ENCODE measurements at regions not wholly inside any gene's neighbourhood (a gene's known extent, or its start where the extent isn't known, plus 50 kb on each side); places are given as distances from the start of the nearest gene placed in this dataset.
"Not testable (repeated sequence)": the region's sequence is repeated elsewhere in the genome, so short reads cannot be mapped to it uniquely, and the experiment has no call there.

DNA sequence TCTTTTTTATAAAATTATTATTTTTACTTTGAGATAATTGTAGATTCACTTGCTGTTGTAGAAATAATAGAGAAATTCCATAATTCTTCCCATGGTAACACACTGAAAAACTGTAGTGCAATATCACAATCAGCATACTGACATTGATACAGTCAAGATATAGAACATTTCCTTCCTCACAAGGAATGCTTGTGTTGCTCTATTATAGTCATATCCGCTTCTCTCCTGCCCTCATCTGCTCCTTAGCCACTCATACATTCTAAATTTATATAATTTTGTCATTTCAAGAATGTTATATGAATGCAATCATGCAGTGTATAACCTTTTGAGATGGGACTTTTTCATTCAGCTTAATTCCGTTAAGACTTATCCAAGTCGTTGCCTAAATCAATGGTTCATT lies 320.2 kb downstream of the BARHL2 start:
- no peak for DNase-seq

DNA sequence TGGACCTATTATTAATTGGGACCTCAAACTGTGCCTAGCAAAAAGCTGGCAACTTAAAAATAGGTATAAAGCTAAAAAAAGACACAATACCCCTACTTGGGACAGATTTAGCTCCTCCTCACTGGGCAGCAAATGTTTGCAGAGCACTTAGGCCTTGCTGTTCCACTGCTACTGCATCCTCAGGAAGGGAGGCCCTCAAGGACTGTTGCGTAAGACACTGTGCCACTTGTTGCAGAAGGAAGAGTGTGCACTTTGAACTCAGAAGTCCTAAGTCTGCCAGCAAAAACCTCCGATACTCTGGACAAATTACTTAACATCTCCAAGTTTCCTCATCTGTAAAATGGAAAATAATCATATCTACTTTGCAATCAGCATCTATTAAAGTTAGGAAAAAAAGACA lies 322.9 kb downstream of the BARHL2 start:
- DNase-seq, result peak; percentile 4

DNA sequence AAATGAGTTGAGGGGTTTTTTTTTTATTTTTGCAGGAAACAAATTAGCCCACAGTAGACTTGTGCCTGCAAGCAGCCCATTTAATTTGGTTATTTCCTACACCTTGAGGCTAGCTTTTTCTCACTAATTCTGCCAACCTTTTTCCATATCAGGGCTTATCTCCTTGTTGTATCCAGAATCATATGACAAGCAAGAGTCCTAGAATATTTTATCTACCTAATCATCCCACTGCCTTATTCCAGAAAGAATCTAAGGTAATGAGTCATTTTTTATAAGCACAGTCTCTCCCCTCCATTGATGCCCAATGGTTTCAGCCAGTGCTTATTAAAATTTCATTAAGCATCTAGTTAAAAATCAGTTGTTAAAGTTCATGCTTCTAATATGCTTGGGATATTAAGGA lies 324.1 kb downstream of the BARHL2 start:
- no peak for DNase-seq

DNA sequence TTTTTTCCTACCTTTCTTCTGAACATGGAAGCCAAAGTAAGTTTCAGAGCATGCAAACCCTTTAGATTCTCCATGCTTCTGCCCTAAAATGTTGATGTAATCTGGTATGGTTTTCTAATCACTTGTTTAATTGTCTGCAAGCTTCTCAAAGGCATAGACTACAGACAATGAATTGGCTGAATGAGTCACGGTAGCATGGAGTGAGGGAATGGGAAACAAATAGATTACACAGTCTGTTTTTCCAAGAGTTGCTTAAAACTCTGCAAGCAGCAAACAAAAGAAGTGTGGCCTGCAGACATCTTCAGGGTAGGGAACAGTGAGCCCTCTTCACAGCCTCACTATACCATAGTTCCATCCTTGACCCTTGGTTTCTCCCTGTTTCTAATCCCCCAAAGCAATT lies 326.0 kb downstream of the BARHL2 start:
- no peak for DNase-seq

DNA sequence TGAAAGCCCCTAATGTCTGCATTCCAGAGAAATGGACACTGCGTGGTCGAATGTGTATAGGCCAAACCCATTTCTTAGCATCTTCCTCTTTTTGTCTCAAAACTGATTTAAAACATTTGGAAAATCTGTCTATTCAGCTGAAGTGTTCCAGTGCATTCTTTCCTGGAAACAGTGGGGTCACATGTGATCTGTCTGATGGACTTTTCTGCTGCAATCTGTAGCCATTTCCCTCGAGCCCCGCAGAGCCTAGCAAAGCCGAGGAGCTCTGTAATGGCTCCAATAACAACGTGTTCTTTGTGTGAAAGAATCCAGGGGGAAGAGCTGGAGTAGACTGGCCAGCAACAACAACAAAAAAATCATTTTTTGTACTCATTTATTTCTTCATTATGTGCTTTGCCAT lies 329.3 kb downstream of the BARHL2 start:
- no peak for DNase-seq

DNA sequence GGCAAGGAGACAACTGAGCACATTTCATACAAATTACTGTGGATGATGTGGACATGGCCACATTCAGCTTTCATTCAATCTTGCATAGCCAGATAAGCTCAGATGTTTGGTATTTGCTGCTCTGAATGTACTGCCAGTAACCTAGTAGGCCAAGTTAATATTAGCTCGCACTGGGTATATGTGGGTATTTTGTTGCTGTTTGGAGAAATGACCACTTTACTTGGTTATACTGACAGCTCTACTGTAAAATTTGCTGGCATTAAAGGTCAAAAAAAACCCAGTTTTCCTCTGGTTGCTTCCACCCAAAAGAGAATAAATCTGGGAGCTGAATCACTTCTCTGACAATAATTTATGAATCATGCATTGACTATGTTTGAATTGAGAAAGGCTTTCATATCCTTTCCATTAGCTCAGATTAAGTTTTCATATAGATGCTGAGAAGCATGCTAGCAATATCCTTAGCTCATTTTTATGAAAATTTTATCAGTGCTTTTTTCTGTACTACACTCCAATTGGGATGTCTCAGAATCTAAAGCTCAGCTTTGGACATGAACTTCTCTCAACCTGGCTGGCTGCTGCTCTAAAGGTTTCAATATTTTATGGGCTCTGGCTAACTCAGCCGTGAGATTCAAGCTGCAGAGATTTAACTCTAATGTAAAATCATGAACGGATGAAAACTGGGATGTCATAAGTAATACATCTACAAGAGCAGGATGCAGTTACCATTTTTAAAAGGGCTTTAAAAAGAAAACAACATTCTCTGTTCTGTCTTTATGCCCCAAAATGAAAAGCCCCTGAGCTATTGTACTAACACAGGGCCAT lies 330.0 kb downstream of the BARHL2 start:
- DNase-seq, result no peak

DNA sequence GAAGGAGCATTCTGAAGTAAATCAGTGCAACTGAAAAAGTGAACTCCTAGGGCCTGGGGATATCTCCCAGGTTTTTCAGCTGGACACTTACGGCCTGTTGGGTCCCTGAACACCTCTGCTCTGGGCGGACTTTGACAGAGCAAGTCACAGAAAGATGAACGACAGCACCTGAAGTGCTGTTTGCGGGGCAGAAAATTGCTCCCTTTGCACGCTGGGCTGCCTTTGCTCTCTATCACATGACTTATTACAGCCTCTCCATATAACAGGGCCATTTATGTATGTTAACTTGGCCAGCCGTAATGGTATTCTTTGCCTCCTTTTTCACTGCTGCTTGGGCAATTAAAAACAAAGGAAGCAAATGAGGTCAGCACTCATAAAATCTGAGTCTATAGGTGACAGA lies 332.9 kb downstream of the BARHL2 start:
- DNase-seq, result no peak

DNA sequence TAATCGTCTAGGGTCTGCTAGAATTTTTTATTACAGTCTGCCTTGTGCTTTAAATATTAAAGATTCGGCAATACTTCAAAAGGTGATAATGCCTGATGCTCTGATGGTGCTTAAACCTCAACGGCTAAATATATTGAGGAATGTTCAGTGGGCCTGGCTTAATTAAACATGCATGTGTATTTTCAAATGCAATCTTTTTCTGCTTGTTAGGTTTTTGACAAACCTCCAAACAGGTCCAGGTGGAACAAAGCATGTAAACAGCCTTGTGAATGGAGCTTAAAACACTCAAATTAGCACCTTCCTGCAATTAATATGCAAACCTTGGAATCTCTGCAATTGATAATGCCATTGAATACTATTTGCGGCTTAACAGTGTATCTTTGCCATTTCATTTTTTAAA lies 334.9 kb downstream of the BARHL2 start:
- DNase-seq, result no peak

DNA sequence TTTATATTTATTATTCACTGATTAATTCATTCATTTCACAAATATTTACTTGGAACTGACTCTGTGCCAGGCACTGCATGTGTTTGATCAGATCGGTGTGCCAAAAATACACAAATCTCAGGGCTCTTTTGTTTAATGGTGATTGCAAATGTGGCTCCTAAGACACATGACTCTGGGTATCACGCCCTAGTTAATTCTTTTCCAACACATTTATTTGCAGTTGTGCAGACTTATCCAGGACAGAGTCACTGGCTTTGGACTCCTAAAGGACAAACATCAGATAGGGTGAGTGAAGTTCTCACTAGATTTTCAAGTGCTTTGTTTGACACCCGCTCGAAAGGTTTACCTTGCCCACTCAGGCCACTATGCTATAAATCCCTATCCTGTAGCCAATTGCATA lies 335.5 kb downstream of the BARHL2 start:
- no peak for DNase-seq

DNA sequence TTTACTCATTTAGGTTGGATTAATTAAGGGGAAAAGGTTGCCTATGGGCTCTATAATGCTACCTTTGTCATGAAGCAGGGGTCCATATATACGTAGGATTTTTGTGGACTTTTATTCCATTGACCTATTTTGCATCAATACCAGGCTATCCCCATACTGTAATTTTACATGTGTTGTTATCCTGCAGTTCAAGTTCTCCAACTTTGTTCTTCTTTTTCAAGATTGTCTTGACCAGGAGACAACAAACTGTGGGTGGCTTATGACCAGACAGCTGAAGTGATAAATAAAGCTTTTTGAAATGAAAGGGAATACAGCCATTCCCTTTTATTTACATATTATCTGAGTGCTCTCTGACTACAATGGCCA lies 345.7 kb downstream of the BARHL2 start:
- no peak for DNase-seq

DNA sequence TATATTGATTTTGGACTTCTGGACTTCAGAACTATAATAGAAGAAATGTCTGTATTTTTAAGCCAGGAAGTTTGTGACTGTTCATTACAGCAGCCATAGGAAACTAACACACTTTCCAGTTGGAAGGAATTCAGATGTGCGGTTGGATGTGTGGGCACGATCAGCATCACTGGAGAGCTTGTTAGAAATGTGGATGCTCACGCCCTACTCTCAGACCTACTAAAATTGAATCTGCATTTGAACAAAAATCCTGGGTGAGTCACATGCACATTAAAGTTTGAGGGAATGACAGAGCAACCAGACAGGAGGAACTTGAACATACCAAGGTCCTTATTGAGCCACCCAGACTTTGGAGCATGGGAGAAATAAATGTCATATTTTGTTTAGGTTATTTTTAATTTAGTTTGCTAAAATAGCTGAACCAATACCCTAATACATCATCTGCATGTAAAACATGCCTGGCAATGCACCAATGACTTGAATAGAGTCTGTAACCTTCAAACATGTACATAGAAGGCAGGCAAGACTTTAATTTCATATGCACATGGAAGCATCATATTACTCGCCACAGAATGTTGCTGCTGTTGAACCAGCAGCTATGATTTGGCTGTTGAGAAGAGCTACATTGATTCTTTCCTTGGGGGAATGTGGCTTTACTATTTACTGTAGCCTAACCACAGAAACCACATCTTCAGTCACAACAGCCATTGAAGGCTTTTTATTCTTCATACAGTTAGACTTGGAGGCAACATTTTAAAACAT lies 346.2 kb downstream of the BARHL2 start:
- peak; percentile 18 for DNase-seq

DNA sequence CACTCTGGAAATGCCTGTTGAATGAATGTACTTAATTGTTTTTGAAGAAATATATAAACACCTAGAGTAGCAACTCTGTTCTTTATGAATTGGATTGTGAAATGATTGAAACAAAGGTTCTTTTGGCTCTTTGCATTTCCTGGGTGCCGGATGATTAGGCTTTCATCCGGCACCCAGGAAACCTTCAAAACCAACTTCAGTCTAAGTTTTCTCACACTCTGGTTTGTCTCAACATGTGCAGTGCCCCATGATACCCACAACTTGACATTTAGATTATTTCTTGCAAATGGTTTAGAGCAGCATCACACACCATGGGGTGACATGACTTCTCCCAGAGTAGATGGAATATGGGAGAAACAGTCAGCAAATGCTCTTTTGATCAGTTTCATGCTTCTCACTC lies 354.9 kb downstream of the BARHL2 start:
- no peak for DNase-seq

DNA sequence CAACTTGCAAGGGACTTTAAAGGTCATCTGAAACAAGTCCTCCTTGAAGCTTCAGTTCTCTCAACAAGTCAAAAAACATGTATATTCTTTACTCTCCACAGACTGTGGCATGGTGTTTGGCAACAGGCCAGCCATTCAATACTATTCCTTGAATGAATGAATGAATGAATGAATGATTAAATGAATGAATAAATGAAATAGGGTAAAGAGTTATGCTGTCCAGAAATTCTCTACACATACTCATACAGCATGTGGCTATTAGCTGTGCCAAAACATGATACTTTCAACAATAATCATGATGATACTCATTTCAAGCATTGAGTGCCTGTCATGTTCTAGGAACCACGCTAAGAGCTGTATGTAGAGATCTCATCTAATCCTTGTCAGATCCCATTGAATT lies 356.1 kb downstream of the BARHL2 start:
- no peak for DNase-seq

DNA sequence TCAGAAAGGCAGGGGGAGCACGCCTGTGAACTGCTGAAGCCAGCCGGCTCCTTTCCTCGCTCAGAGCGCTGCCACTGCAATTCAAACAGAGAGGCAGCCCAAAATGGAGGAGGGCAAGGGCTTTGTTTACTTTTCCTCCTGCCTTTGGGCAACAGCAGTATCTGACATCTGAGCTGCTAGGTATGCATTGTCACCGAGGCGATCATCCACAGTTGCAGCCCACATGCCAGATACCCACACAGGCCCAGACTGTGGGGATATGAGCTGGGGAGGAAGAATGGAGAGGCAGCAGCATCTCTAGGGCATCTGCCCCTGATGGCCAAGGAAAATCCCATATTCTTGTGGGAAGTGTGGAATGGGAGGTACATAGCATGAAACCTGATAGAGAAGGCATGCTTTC lies 357.1 kb downstream of the BARHL2 start:
- no peak for DNase-seq

DNA sequence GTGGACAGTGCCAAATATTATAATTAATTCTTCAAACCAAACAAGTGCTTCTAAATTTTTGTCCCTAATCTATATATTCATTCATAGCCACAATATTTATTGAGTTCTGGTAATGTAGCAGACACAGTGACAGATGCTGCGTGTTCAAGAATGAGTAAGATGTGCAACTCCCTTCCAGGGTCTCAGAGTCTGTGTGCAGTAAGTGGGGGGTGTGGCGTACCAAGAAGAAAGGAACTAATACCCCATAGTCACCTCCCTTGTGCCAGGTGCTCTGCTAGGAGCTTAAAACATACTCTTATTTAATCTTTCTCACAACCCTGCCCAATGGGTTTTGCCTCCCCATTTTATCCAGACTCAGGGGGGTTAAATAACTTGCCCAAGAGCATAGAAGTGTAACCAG lies 358.7 kb downstream of the BARHL2 start:
- DNase-seq, result no peak

DNA sequence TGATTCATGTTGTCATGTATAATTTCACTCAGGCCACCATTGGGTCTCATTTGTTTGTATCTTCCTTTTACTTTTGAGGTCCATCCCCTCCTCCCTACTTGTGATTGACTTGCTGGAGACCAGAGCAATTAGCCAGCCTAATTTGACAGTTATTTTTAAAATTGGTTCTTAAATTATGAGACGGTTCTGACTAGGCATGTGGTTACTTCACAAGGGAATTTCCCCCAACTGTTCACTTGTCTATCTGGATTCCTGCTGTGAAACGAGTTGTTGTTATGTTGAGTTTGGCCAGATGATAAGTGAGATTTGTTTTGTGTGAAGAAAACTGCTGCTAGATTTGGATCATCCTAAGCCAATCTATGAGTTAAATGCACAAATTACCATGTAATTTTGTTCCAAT lies 359.1 kb downstream of the BARHL2 start:
- DNase-seq, result no peak

DNA sequence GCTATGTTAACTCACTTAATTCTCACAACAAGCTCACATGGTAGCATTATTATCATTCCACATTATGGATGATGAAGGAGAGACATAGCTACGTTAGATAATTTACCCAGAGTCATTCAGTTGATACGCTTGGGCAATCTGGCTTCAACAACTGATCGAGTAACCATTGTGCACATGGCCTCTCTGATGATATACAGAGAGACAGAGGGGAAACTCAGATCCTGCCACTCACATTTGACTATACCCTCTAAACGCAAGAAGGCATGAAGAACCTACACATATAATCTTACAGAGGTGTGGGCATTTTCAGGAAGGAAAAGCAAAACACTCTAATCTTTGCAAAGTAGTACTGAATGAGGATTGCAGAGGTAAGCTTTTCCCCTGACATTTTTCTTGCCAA lies 360.1 kb downstream of the BARHL2 start:
- DNase-seq, result no peak

DNA sequence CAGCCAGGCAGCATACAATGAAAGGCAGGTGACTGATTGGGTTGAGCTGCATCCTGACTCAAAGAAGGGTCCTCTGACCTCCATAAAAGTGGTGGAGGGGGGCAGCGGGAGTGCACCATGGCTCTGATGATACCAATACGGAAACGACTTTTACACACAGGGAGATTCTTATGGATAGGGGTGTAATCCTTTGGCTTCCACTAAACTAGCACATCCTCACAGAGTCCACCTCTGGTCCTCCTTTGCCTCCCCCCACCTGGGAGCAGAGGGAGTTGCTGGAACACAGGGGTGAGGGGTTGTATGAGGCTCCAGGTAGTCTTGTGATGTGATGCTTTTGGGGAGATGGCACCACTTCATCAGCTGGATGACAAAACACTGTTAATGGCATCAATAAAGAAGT lies 361.0 kb downstream of the BARHL2 start:
- no peak for DNase-seq

DNA sequence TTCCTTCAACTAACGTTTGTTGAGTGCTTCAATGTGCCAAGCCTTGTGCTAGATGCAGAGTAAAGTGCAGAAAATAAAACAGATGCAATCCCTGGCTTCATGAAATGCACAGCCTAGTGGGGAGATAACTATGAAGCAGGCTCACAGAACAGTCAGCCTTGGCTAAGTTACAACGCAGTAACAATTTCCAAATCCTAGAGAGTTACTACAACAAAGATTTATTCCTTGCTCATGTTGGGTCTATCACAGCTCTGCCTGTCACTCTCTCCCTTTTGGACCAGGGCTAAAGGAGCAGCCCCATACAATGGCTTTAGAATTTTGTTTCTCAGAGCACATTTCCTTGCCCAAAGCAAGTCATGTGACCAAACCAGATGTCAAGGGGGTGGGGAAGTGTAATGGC lies 359.8 kb downstream of the ZNF326 start:
- no peak for DNase-seq

DNA sequence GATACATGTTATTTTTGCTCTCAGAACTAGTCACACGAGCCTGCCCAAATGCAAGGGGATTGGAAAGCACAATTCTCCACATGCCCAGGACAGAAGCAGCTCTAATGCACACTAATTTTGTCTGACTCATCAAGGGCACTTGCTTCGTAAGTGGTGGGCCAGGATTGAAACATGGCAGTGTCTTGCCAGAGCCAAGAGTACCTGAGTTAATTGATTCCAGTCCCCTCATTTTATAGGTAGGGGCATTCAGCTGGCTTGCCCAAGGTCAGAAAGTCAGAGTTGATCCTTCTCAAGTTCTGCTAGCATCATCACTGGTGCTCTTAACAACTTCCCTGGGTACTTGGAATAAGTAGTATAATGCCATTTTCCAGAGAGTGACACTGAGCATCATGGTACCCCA lies 356.1 kb downstream of the ZNF326 start:
- DNase-seq, result no peak

DNA sequence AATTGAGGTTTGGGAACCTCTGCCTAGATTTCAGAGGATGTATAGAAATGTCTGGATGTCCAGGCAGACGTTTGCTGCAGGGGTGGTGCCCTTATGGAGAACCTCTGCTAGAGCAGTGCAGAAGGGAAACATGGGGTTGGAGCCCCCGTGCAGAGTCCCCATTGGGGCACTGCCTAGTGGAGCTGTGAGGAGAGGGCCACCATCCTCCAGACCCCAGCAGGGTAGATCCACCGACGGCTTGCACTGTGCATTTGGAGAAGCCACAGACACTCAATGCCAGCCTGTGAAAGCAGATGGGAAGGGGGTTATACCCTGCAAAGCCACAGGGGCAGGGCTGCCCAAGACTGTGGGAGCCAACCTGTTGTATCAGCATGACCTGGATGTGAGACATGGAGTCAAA lies 354.6 kb downstream of the ZNF326 start:
- DNase-seq, result no peak

DNA sequence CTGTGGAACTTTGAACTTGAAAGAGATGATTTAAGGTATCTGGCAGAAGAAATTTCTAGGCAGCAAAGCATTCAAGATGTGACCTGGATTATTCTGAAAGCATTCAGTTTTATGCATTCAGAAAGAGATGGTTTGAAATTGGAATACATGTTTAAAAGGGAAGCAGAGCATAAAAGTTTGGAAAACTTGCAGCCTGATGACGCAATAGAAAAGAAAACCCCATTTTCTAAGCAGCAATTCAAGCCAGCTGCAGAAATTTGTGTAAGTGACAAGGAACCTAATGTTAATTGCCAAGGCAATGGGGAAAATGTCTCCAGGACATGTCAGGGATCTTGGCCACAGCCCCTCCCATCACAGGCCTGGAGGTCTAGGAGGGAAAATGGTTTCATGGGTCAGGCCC lies 354.0 kb downstream of the ZNF326 start:
- DNase-seq, result no peak

DNA sequence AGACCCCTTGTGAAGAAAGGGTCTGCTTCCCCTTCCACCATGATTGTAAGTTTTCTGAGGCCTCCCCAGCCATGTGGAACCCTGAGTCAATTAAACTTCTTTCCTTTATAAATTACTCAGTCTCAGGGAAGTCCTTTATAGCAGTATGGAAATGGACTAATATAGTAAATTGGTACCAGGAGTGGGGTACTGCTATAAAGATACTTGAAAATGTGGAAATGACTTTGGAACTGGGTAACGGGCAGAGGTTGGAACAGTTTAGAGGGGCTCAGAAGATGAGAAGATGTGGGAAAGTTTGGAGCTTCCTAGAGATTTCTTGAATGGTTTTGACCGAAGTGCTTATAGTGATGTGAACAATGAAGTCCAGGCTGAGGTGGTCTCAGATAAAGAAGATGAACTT lies 353.5 kb downstream of the ZNF326 start:
- not testable (repeated sequence) for DNase-seq

DNA sequence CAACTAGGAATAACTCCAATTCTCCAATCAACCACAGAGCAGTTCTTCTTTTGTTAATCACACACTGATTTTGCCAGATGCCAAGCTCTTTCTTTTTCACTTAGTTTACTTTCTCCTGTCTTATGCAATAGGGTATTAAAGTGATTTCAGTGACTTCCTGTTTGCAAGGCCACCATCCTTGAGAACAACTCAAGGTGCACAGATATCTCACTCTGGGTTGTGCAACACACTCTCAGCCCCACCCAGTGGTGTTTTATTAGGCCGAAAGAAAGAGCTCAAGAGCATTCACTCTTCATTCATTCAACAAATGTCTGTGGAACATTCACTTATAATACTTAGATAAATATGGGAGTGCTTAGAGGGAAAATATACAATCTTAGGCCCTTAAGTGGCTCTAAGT lies 352.5 kb downstream of the ZNF326 start:
- no peak for DNase-seq

DNA sequence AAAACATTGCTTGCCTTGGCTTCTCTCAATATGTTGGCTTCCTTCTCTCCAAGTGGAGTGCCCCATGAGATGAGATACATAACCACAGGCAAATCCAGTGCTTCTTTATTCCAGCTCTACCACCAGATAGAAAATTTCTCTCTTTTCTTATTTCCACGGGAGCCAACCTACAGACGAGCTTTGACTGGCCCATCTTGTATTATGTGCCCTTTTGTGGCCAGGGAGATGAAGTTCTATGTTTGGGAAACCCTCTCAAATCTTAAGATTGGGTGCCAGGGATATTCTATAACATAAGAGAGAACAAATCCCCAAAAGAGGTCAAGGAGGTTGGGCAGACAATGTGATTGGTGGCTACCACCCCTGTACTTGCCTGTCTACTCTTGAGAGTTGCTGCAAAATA lies 351.8 kb downstream of the ZNF326 start:
- DNase-seq, result no peak
